K562 (cell line): ENCODE measurements at regions not wholly inside any gene's neighbourhood (a gene's known extent, or its start where the extent isn't known, plus 50 kb on each side); places are given as distances from the start of the nearest gene placed in this dataset.

Source experiments
- ATAC-seq: fragments of 200-7000 bp; cut with Tn5 transposase; 3 replicates; pipeline ENCODE4 v1.9.1; 2020; ENCODE audit warnings: moderate library complexity
- BruUV-seq: library from RNA; stranded (reverse); fragments of 400-500 nt; replicated peaks from 2 replicates; lab custom pipeline; 2021; lab: Mats Ljungman, UMichigan
- CTCF ChIA-PET: fragments of 300-600 bp; formaldehyde crosslinking; extraction: SDS; loops from one replicate; lab custom pipeline; 2021; ENCODE audit warnings: low intra/inter-chr PET ratio; lab: Yijun Ruan, JAX
- POLR2A ChIA-PET: fragments of 300-600, 350-650 bp; sonication (Branson Sonifier 250); formaldehyde crosslinking; extraction: SDS; loops from one replicate; lab custom pipeline; 2021; ENCODE audit warnings: antibody characterized with exemption, inconsistent platforms; lab: Yijun Ruan, JAX
- DNase-seq, 4 experiments: peaks; one replicate each; pipeline versions ENCODE4 v3.0.0 to v3.0.0-alpha.2; 2011 to 2018; ENCODE audit warnings: low spot score in 3 of 4, mixed read lengths in 3 of 4; ENCODE audit errors: extremely low read depth in 1 of 4
- FAIRE-seq: peaks from 2 replicates; lab custom pipeline; 2011; peaks lifted over from hg19 to GRCh38; lab: Jason Lieb, UNC
- H2AFZ ChIP-seq: 2 replicates; pipeline ENCODE4 v1.6.0; 2011; ENCODE audit warnings: low read depth, low read length, control low read depth, inconsistent platforms
- H3K27ac ChIP-seq: fragments of 200-600 bp; 3 replicates; pipeline ENCODE4 v1.8.0; 2011; ENCODE audit warnings: low read depth, mild to moderate bottlenecking, control low read depth, inconsistent platforms, low read length, moderate library complexity, mixed read lengths; ENCODE audit errors: extremely low read depth
- H3K27me3 ChIP-seq, 2 experiments: fragments of 300-600 bp in 1 of 2; 2 replicates in 1 of 2; 3 replicates in 1 of 2; pipeline versions ENCODE4 v1.6.0 to v1.8.0; 2011; ENCODE audit warnings: inconsistent platforms in 2 of 2, low read length in 2 of 2, mild to moderate bottlenecking in 1 of 2, mixed read lengths in 1 of 2, moderate library complexity in 1 of 2; ENCODE audit not compliant: control insufficient read depth in 2 of 2, insufficient read depth in 2 of 2
- H3K36me3 ChIP-seq: fragments of 300-600 bp; 3 replicates; pipeline ENCODE4 v1.8.0; 2011; ENCODE audit warnings: mild to moderate bottlenecking, low read length, inconsistent platforms; ENCODE audit not compliant: control insufficient read depth, insufficient read depth
- H3K4me1 ChIP-seq, 2 experiments: fragments of 200-600 bp in 1 of 2; replicated peaks in 1 of 2; 2 replicates in 1 of 2; 3 replicates in 1 of 2; pipeline versions ENCODE4 v1.5.1 to v1.8.0; 2011; ENCODE audit warnings: inconsistent platforms in 2 of 2, low read length in 2 of 2, mild to moderate bottlenecking in 1 of 2, mixed read lengths in 1 of 2, moderate library complexity in 1 of 2; ENCODE audit not compliant: control insufficient read depth in 2 of 2, insufficient read depth in 2 of 2
- H3K4me2 ChIP-seq: 2 replicates; pipeline ENCODE4 v1.6.1; 2011; ENCODE audit warnings: low read length, control low read depth, inconsistent platforms, mixed read lengths; ENCODE audit not compliant: insufficient read depth
- H3K4me3 ChIP-seq: fragments of 200-600 bp; sonication (generic), shearing (Covaris generic); 2 replicates; pipeline ENCODE4 v1.5.1; 2016; ENCODE audit warnings: control low read depth, inconsistent platforms
- H3K79me2 ChIP-seq: fragments of 200-600 bp; 3 replicates; pipeline ENCODE4 v1.8.0; 2011; ENCODE audit warnings: low read length, inconsistent platforms; ENCODE audit not compliant: control insufficient read depth, insufficient read depth
- H3K9ac ChIP-seq, 2 experiments: 2 replicates each; pipeline versions ENCODE4 v1.6.0 to v1.6.1; 2011; ENCODE audit warnings: low read depth in 2 of 2, low read length in 2 of 2, control low read depth in 1 of 2, inconsistent platforms in 1 of 2, mild to moderate bottlenecking in 1 of 2, mixed read lengths in 1 of 2; ENCODE audit not compliant: insufficient read depth in 1 of 2
- H3K9me1 ChIP-seq: one replicate; pipeline ENCODE4 v1.6.0; 2011; ENCODE audit warnings: inconsistent platforms, mild to moderate bottlenecking, low read length, moderate library complexity; ENCODE audit not compliant: control insufficient read depth, insufficient read depth
- H3K9me3 ChIP-seq: replicated peaks from 2 replicates; pipeline ENCODE4 v1.5.1; 2011; ENCODE audit warnings: low read depth, low read length, inconsistent platforms; ENCODE audit not compliant: control insufficient read depth, insufficient read depth
- H4K20me1 ChIP-seq: replicated peaks from 2 replicates; pipeline ENCODE4 v1.6.1; 2011; ENCODE audit warnings: low read length, inconsistent platforms, mixed read lengths; ENCODE audit not compliant: control insufficient read depth, insufficient read depth
- BDP1 ChIP-seq: IDR thresholded peaks from 3 replicates; pipeline ENCODE4 v1.6.1; 2011; ENCODE audit not compliant: insufficient read length, insufficient read depth
- CCNT2 ChIP-seq: IDR thresholded peaks from 2 replicates; pipeline ENCODE4 v1.6.1; 2011; ENCODE audit warnings: borderline replicate concordance, low read depth, mild to moderate bottlenecking, moderate library complexity, mixed read lengths, low read length; ENCODE audit not compliant: insufficient read length; ENCODE audit errors: extremely low read depth
- GATAD2B ChIP-seq: fragments of 450-650 bp; IDR thresholded peaks from 2 replicates; pipeline ENCODE4 v1.6.1; 2017; ENCODE audit warnings: mild to moderate bottlenecking, borderline replicate concordance
- PATZ1 ChIP-seq: fragments of 250-450 bp; sonication (Bioruptor Pico); IDR thresholded peaks from 2 replicates; pipeline ENCODE4 v1.5.0; 2020; ENCODE audit warnings: mild to moderate bottlenecking, borderline replicate concordance
- RBM17 ChIP-seq: fragments of 200-400 bp; formaldehyde crosslinking; IDR thresholded peaks from 2 replicates; pipeline ENCODE4 v1.6.1; 2017; ENCODE audit warnings: low read depth, mild to moderate bottlenecking, low read length, borderline replicate concordance
- SMAD4 ChIP-seq: fragments of 250-450 bp; sonication (Bioruptor Pico); conservative IDR thresholded peaks from 2 replicates; pipeline ENCODE4 v1.8.0; 2021; ENCODE audit warnings: inconsistent platforms, mild to moderate bottlenecking, moderate library complexity
- TBP ChIP-seq: optimal IDR thresholded peaks from 2 replicates; pipeline ENCODE3; 2011; ENCODE audit warnings: low read depth, low read length, improper control_type of control experiment
- THRA ChIP-seq: fragments of 450-650 bp; IDR thresholded peaks from 2 replicates; pipeline ENCODE4 v1.6.1; 2017; ENCODE audit warnings: mild to moderate bottlenecking, moderate library complexity
- ZNF133 ChIP-seq: fragments of 250-450 bp; sonication (Bioruptor Pico); IDR thresholded peaks from 2 replicates; pipeline ENCODE4 v1.4.0; 2020; ENCODE audit warnings: mild to moderate bottlenecking
- ZNF140 ChIP-seq: fragments of 250-450 bp; sonication (Bioruptor Pico); IDR thresholded peaks from 2 replicates; pipeline ENCODE4 v1.8.0; 2021; ENCODE audit warnings: moderate library complexity, mild to moderate bottlenecking, inconsistent platforms
- ZNF232 ChIP-seq: sonication (generic); formaldehyde crosslinking; IDR thresholded peaks from 2 replicates; pipeline ENCODE4 v1.8.0; 2022; ENCODE audit warnings: mild to moderate bottlenecking, missing genetic modification reagents
- WGBS: fragments of 100-300 bp; shearing (Covaris generic); methylation state at CpG from one replicate; pipeline ENCODE4 v1.1.6; 2016; ENCODE audit warnings: low coverage, mixed read lengths; ENCODE audit not compliant: insufficient coverage; ENCODE audit errors: missing lambda C conversion rate; 5-methylcytosine and 5-hydroxymethylcytosine counted together
- in situ Hi-C: fragments of 300-500 bp; cut with MboI; formaldehyde crosslinking; loops from 4 replicates; pipeline ENCODE4 v1.15.0; 2018; ENCODE audit warnings: inconsistent platforms, mixed read lengths
- intact Hi-C: fragments of 100-400 bp; cut with micrococcal nuclease; formaldehyde crosslinking; loops from 2 replicates; pipeline ENCODE4 v1.14.2; 2022
- TF ChIP-seq, protein P1 (sequence below), 2 experiments: fragments of 150-350 bp in 1 of 2; IDR thresholded peaks; 2 replicates each; pipeline ENCODE4 v1.6.1; 2012 to 2016; ENCODE audit warnings: low read depth in 2 of 2, low read length in 2 of 2, mild to moderate bottlenecking in 1 of 2, moderate library complexity in 1 of 2

- TF ChIP-seq THRA (no peak), BDP1 (no peak)
Observed at GRCh38 chrX:137425273-137425902, 140.5 kb upstream of the ZIC3 start (continued).

DNA sequence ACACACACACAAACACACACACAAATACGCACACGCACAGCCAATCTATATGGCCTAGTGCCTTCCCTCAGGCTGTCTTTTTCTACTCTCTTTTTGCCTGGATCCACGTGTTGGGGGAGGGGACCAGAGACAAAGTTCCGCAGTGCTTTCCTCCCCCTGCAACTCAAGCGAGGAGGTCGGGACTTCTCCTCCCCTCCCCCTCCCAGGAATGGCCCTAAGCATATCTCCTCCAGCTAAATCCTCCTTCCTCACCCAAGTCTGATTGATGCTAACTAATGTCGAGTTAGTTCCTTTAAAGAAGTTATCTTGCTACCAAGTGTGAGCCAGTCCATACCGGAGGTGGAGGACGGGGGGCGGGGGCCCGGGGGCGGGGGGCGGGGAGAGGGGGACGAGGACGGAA lies 141.2 kb upstream of the ZIC3 start:
- no peak overlapping the region for H3K4me3 ChIP-seq
- H3K36me3 ChIP-seq, result no peaks in the 10 kb centered on the region
- H3K9me1 ChIP-seq, result no peaks in the 10 kb centered on the region
- WGBS, result 0% methylated on average over 6 of the region's 15 CpGs
- peaks cover 0 to 10% of the 10 kb centered on the region in 2 experiments; a peak in 2 of 5 replicates for H3K4me1 ChIP-seq
- H4K20me1 ChIP-seq, result no peaks in the 10 kb centered on the region
- H2AFZ ChIP-seq, result no peak overlapping the region
- no peaks in the 10 kb centered on the region for H3K9me3 ChIP-seq
- intact Hi-C loops (no loop called here), in situ Hi-C loops (no loop called here)
- H3K79me2 ChIP-seq, result no peaks in the 10 kb centered on the region
- no TSS peak for BruUV-seq
- ATAC-seq, result no peak
- no peak overlapping the region for H3K9ac ChIP-seq
- DNase-seq, result no peak
- FAIRE-seq, result no peak
- H3K4me2 ChIP-seq, result no peak overlapping the region
- H3K27me3 ChIP-seq, result peaks cover 8 to 31% of the 10 kb centered on the region in 2 experiments; a peak in 4 of 5 replicates
- no peak overlapping the region for H3K27ac ChIP-seq
- ChIA-PET CTCF (no interaction called here), POLR2A (no interaction called here)
- TF ChIP-seq RBM17, result no peak
- no peak for TF ChIP-seq ZNF133 (CRISPR knock-in tag)
- TF ChIP-seq TBP, result no peak
- no peak for TF ChIP-seq ZNF232 (CRISPR knock-in tag)
- TF ChIP-seq SMAD4 (CRISPR knock-in tag), result no peak
- TF ChIP-seq GATAD2B, result no peak
- TF ChIP-seq CCNT2, result no peak
- no peak for TF ChIP-seq PATZ1 (CRISPR knock-in tag)
- no peak for TF ChIP-seq ZNF140 (CRISPR knock-in tag)
- TF ChIP-seq, protein P1, sequence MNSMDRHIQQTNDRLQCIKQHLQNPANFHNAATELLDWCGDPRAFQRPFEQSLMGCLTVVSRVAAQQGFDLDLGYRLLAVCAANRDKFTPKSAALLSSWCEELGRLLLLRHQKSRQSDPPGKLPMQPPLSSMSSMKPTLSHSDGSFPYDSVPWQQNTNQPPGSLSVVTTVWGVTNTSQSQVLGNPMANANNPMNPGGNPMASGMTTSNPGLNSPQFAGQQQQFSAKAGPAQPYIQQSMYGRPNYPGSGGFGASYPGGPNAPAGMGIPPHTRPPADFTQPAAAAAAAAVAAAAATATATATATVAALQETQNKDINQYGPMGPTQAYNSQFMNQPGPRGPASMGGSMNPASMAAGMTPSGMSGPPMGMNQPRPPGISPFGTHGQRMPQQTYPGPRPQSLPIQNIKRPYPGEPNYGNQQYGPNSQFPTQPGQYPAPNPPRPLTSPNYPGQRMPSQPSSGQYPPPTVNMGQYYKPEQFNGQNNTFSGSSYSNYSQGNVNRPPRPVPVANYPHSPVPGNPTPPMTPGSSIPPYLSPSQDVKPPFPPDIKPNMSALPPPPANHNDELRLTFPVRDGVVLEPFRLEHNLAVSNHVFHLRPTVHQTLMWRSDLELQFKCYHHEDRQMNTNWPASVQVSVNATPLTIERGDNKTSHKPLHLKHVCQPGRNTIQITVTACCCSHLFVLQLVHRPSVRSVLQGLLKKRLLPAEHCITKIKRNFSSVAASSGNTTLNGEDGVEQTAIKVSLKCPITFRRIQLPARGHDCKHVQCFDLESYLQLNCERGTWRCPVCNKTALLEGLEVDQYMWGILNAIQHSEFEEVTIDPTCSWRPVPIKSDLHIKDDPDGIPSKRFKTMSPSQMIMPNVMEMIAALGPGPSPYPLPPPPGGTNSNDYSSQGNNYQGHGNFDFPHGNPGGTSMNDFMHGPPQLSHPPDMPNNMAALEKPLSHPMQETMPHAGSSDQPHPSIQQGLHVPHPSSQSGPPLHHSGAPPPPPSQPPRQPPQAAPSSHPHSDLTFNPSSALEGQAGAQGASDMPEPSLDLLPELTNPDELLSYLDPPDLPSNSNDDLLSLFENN (IDR thresholded peaks at IDR 0.05; ENCODE audit: low read depth in 2 of 2, low read length in 2 of 2), result no peak
